Activated CD8-positive, alpha-beta memory T cell treated with anti-CD3 and anti-CD28 coated beads for 4 hours (primary cell): ENCODE measurements at regions not wholly inside any gene's neighbourhood (a gene's known extent, or its start where the extent isn't known, plus 50 kb on each side); places are given as distances from the start of the nearest gene placed in this dataset.

Experiments
- DNase-seq, 2 donors: peaks; one replicate each; pipeline ENCODE4 v3.0.0-alpha.2; 2020; ENCODE audit warnings: low read depth in 2 of 2

- no peak for DNase-seq
Measured at GRCh38 chr5:174310706-174311105, 265.2 kb downstream of the NSG2 start.

- DNase-seq, result no peak
Measured at GRCh38 chr5:174311121-174311520, 265.6 kb downstream of the NSG2 start.

DNA sequence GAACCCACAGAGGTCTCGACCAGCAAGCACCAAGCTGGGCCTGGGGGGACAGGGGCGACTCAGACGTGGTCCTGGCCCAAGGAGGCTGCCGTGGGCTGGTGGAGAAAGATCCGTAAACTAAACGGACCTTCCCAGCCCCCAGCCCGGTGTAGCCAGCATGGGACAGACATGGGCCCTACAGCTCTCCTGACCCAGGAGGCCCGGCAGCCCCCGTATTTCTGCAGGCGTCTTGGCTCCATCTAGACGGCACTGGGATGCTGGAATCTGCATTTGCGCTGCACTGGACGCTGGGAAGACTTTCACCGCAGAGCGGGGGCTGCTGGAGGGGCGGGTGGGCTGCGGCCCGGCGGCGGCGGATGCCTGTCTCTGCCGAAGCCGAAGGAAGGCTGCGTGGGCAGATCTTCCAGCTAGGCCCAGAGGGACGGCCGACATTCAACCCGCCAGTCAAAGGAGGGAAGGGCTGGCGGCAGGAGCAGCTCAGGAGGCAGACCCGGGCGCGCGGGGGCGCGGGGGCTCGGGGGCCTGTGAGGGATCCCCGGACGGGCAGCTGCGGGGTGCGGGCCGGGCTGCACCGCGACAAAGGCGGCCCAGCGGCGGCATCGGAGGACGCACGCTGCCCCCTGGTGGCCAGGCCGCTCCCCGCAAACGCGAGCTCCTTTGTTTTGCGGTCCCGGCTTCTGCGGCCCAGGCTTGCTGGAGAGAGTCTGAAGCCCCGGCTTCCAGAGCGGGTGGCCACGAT is 266.2 kb downstream of the NSG2 start:
- DNase-seq, result no peak

DNA sequence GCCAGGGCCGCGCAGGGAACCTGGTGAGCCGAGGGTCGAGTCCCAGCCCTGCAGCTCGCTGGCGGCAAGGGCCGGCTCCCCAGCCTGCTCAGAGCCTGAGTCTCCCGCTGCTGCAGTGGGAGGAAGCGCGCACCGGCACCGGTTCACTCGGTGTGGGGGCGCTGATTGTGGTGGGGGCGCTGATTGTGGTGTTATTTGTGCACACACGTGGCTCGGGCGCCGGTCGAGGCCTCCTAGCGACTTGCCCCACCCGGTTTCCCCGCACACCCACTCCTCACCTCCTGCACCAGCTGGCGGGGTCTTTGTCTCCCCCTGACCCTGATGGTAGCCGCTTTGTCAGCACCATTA is 266.7 kb downstream of the NSG2 start:
- no peak for DNase-seq

DNA sequence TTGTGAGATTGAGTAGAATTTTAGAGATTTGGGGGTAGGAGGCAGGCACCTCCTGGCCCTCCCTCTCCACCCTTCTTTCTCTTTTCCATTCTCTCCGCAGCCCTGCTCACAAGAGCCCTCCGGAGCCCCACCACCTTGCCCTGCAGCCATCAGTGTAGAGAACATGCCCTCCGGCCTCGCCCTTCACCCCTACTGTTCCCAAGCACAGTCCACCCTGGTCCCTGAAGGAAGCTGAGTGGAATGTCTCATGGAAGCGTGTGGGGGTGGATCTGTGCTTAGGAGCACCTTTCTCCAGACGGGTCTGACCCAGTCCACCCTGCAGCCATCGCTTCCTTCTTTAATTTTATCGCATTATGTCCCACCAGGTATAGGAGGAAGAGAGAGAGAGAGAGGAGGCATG is 267.1 kb downstream of the NSG2 start:
- DNase-seq, result no peak

DNA sequence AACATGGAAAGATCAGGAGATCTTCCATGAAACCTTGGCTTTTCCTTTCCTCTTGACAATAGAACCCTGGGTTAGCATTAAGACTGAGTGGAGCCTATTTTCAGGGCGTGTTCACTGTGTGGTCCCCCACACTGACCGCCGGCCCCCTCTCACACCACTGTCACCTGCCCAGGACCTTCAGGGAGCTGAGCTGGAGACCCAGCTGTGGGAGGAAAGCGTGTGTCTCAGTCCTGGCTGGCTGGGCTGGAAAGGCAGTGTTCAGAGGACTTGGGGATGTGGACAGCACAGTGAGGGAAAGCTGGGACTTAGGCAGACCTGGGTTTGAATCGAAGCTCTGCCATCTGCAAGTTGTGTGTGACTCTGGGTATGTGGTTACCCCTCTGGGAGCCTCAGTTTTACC is 268.1 kb downstream of the NSG2 start:
- no peak for DNase-seq

DNA sequence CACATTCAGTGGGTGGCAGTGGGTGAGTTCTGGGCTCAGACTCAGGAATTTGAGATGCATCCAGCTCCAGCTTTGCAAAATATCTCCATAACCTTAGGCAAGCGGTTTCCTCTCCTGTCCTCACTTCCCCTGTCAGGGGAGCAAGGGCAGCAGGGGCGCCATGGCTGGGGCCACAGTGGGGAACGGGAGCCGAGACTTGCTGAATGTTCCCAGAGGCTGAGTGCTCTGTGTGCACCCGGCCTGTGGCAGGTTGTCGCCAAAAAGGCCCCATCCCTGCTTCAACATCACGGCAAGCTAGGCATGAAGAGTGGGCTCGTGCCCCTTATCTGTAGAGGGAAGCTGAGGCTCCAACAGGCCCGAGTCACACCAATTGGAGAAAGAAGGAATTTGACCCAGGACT is 268.8 kb downstream of the NSG2 start:
- no peak for DNase-seq

DNA sequence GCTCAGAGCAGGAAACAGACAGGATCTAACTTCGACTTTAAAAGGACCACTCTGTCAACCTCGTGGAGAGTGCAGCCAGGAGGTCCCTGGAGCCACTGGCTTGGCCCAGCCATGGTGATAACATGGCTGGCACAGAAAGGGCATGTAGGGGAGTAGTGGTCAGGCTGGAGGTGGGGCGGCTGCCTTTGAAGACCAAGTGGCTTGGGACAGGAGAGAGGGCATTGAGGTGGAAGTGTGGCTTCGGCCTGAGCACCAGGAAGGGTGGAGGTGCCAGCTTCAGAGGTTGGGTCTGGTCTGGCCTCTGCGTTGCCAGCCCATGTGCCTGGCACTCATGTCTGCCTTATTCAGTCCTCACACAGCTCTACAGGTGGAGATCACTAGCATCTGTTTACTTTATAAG is 270.0 kb downstream of the NSG2 start:
- DNase-seq, result no peak

DNA sequence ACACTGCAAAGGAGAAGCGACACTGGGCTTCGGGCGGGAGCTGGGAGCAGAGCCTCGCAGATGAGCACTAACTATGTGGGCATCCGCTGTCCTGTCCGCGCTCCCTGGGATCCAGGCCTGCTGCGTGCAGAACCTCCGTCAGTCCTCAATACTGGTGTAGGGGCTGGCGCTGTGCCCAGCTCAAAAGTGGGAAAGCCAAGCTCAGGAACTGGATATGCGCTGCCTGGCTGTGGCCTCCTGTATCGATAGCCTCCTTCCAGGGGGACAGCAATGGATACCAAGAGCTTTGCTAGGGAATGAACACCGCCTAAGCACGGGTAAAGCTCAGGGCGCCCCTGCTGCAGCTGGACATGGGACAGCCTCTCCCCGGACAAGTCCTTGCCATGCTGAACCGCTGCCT is 270.4 kb downstream of the NSG2 start:
- DNase-seq, result no peak

- DNase-seq, result no peak
Measured at GRCh38 chr5:174316326-174316725, 270.8 kb downstream of the NSG2 start.

DNA sequence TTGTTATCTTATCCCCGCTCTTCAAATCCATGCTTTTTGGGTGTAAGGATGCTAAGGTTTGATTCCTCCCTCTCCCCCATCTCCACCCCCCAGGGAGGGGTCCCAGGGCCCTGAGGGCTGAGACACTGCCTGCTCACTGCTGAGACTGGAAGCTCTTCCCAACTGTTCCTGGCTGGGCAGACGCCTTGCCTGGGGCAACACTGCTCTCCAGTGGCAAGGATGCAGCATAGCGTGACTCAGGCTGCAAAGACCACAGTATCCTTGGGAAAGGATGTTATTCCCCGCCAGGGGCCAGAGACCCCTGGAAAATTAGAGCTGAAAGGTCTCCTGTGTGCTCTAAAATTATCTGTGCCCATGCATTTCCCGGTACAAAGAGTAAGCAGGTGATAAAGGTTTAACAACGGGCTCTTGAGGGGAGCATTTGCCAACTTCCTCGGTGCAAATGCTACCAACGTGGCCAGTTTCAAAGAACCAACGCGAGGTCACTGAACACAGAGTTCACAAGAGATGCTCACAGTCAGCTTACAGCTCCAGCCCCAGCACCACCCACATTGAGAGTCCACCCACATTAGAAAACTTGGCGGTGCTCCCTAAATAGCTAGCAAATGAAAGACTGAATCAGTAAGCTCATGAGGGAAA is 271.9 kb downstream of the NSG2 start:
- no peak for DNase-seq

GRCh38 chr5:174318578-174318977 is 273.1 kb downstream of the NSG2 start:
- DNase-seq, result no peak

DNA sequence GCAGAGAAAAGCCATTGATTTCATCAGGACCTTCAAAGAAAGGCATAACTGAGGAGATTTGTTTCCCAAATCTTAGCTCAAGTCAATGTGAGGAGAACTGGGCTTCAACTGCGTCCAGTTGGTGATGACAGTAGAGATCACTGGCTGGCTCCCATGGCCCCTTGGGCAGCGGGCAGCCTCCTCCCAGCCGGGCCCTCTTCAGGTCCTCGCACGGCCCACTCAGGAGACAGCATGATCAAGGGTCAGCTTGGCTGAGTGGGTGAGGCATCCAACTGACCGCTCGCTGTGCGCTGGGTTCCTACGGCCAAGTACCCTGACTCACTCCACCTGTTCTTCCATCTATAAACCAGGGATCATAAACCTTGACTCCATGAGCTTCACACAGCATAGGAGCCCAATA is 274.0 kb downstream of the NSG2 start:
- no peak for DNase-seq

GRCh38 chr5:174320051-174320450 is 274.5 kb downstream of the NSG2 start:
- no peak for DNase-seq

GRCh38 chr5:174323878-174324281 is 278.4 kb downstream of the NSG2 start:
- no peak for DNase-seq

DNA sequence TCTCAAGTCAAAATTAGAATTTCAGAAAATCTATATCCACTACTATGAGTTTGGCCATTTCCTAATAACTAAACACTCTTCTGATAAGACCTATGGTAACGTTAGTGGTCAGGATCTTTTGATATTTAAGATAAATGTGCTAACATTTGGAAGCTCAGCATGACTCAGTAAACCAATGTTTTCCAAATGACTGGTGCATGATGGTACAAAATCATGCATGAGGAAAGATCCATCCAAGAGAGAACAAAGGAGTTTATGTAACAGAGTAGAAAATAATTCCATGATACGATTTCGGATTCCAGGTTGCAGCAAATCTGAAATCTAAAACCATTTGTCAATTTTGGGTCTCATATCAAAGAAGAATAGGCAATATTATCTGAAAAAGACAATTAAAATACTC is 279.2 kb downstream of the NSG2 start:
- no peak for DNase-seq

DNA sequence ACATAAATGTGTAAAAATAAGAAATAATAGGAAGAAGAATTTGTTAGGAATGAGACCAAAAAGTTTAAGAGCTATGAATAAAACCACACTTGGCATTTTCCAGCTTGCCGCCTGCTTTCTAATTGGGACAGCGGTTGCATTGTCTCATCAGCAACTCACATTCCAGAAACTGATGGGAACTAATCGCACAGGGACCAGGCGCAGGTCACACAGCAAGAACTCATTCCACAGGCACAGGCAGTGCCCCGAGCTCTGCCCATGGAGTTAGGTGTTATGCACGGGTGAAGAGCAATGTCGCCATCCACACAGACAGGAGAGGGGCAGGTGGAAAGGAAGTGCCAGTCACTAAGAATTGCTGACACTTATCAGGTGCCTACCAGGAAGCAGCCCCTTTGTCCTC is 279.9 kb downstream of the NSG2 start:
- DNase-seq, result no peak

GRCh38 chr5:174325961-174326360 is 280.5 kb downstream of the NSG2 start:
- DNase-seq, result no peak

DNA sequence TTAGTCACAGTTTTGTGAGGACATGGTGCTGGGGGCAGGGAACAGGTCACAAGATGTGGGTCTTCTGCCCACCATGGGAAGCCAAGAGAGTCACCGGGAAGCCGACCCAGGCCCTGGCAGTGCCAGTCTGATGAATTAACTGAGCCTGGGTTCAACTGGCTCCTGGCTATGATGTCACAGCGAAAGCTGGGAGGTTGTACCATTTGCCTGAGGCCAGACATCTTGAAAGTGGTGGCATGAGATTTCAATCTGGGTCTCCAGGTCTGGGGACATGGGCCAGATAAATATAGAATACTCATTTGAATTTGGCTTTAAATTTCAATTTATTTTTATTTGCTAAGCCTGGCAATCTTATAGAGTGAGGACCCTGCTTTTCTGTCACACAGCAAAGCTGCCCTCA is 280.9 kb downstream of the NSG2 start:
- no peak for DNase-seq

GRCh38 chr5:174327317-174327864 is 281.9 kb downstream of the NSG2 start:
- no peak for DNase-seq

DNA sequence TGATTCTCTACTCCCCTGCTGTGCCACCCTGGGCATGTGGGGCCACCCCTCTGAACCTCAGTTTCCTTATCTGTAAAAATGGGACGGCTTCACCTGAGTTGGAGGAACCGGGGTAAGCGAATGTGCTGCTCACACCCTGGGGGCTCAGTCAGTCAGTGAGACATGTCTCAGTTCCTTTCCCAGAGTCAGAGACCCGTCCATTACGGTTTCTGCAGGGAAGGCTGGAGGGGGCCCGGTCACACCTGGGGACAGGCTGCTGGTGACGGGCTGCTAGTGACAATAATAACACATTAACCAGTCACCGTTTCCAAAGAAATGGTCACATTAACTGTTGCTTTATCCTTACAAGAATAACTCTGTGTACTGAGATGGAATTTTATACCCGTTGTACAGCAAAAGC is 282.4 kb downstream of the NSG2 start:
- no peak for DNase-seq

DNA sequence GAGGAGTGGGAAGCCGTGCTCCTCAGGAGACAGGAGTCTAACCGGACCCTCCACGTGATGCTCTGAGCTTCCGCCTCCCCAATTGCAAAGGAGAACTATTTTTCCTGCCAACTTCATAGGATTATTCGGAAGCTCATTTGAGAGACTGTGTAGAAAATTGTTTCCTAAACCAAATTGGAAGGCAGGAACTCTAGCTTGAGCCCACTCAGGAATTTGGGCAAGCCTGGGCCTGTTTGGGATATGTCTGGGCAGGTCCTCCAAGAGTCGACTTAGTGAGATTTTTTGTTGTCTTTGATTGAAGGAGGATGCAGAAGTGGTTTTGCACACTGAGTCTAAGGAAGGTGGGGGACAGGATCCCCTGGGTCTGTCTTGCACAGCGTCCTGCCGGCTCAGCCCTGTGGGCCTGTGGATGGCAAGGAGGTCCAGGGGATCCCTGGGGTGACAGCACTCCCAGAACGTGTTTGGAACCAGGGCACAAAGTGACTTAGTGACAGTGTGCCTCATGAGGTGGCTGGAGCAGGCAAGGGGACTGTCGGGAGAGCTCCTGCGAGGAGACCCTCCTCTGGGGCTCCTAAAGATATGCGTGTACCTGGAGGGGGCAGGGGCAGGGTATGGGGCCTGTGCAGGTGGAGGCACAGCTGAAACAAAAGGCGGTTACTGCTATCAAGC is 283.3 kb downstream of the NSG2 start:
- DNase-seq, result no peak

DNA sequence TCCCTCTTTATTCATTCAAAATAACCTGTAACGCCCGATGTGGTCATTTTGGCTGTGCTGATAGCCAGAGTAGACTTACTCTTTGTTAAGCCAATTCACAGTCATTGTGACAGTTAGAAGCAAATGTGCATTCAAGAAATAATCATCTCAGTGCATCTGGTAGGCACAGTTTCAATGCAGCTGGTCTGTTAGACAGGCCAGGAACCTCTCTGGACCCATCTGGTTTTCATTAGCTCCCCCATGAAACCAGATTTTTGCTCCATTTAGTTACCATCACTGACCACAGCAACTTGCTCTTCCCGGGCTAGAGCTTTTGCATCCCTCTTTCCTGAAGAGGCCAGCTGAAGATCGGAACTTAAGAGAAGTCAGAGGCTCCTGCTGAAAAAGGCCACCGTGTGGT is 284.2 kb downstream of the NSG2 start:
- no peak for DNase-seq
